Effector memory CD4-positive, alpha-beta T cell (primary cell): ENCODE measurements at regions not wholly inside any gene's neighbourhood (a gene's known extent, or its start where the extent isn't known, plus 50 kb on each side); places are given as distances from the start of the nearest gene placed in this dataset.

Source experiments
- DNase-seq, 3 donors: peaks; one replicate each; pipeline ENCODE4 v3.0.0-alpha.2; 2020
- H3K27ac ChIP-seq: 2 replicates; pipeline ENCODE4 v1.7.0; 2013; ENCODE audit warnings: mild to moderate bottlenecking, low read length, moderate library complexity; ENCODE audit not compliant: insufficient read depth, poor library complexity, severe bottlenecking
- H3K27me3 ChIP-seq: replicated peaks from 2 replicates; pipeline ENCODE4 v1.7.0; 2013; ENCODE audit warnings: mild to moderate bottlenecking, low read length; ENCODE audit not compliant: insufficient read depth, control insufficient read depth, poor library complexity, severe bottlenecking
- H3K36me3 ChIP-seq: 2 replicates; pipeline ENCODE4 v1.7.0; 2013; ENCODE audit warnings: mild to moderate bottlenecking, low read length, moderate library complexity; ENCODE audit not compliant: control insufficient read depth, insufficient read depth
- H3K4me1 ChIP-seq: 2 replicates; pipeline ENCODE4 v1.7.0; 2013; ENCODE audit warnings: low read length, mild to moderate bottlenecking; ENCODE audit not compliant: control insufficient read depth, insufficient read depth, poor library complexity, severe bottlenecking
- H3K4me3 ChIP-seq: 2 replicates; pipeline ENCODE4 v1.7.0; 2013; ENCODE audit warnings: low read length, low read depth, mild to moderate bottlenecking; ENCODE audit not compliant: insufficient read depth, poor library complexity, severe bottlenecking
- H3K9me3 ChIP-seq: 2 replicates; pipeline ENCODE4 v1.7.0; 2013; ENCODE audit warnings: mild to moderate bottlenecking, low read length, moderate library complexity; ENCODE audit not compliant: control insufficient read depth

- DNase-seq, result no peak
- Histone ChIP-seq H3K9me3 (no peaks in the 10 kb centered on the region), H3K27ac (no peak overlapping the region), H3K4me1 (no peaks in the 10 kb centered on the region), H3K27me3 (no peaks in the 10 kb centered on the region), H3K4me3 (no peak overlapping the region), H3K36me3 (no peaks in the 10 kb centered on the region)
Observed at GRCh38 chr21:40901691-40902090, 54.7 kb upstream of the DSCAM start.

GRCh38 chr21:40902299-40902698 lies 55.3 kb upstream of the DSCAM start:
- H3K27ac ChIP-seq, result no peak overlapping the region
- H3K27me3 ChIP-seq, result no peaks in the 10 kb centered on the region
- no peak overlapping the region for H3K4me3 ChIP-seq
- DNase-seq, result no peak
- H3K36me3 ChIP-seq, result no peaks in the 10 kb centered on the region
- no peaks in the 10 kb centered on the region for H3K4me1 ChIP-seq
- no peaks in the 10 kb centered on the region for H3K9me3 ChIP-seq

GRCh38 chr21:40902993-40903392 lies 56.0 kb upstream of the DSCAM start:
- DNase-seq, result no peak
- no peaks in the 10 kb centered on the region for H3K27me3 ChIP-seq
- H3K4me3 ChIP-seq, result no peak overlapping the region
- H3K36me3 ChIP-seq, result no peaks in the 10 kb centered on the region
- no peaks in the 10 kb centered on the region for H3K9me3 ChIP-seq
- H3K4me1 ChIP-seq, result no peaks in the 10 kb centered on the region
- H3K27ac ChIP-seq, result no peak overlapping the region

- Histone ChIP-seq H3K36me3 (no peaks in the 10 kb centered on the region), H3K4me3 (no peak overlapping the region), H3K4me1 (no peaks in the 10 kb centered on the region), H3K9me3 (no peaks in the 10 kb centered on the region), H3K27ac (no peak overlapping the region), H3K27me3 (no peaks in the 10 kb centered on the region)
- no peak for DNase-seq
Observed at GRCh38 chr21:40905251-40905650, 58.3 kb upstream of the DSCAM start.

GRCh38 chr21:40912375-40912774 lies 65.4 kb upstream of the DSCAM start:
- Histone ChIP-seq H3K4me1 (no peaks in the 10 kb centered on the region), H3K4me3 (no peak overlapping the region), H3K27ac (no peak overlapping the region), H3K9me3 (no peaks in the 10 kb centered on the region), H3K36me3 (no peaks in the 10 kb centered on the region), H3K27me3 (no peaks in the 10 kb centered on the region)
- DNase-seq, result no peak

GRCh38 chr21:40915114-40915513 lies 68.2 kb upstream of the DSCAM start:
- no peak for DNase-seq
- no peaks in the 10 kb centered on the region for H3K9me3 ChIP-seq

GRCh38 chr21:40923407-40923806 lies 76.4 kb upstream of the DSCAM start:
- Histone ChIP-seq H3K4me1 (no peaks in the 10 kb centered on the region), H3K36me3 (no peaks in the 10 kb centered on the region), H3K27ac (no peak overlapping the region), H3K27me3 (no peaks in the 10 kb centered on the region), H3K4me3 (no peak overlapping the region), H3K9me3 (no peaks in the 10 kb centered on the region)
- no peak for DNase-seq

More at GRCh38 chr21:40915114-40915513, 68.2 kb upstream of the DSCAM start:
- Histone ChIP-seq H3K4me1 (no peaks in the 10 kb centered on the region), H3K27me3 (no peaks in the 10 kb centered on the region), H3K4me3 (no peak overlapping the region), H3K27ac (no peak overlapping the region), H3K36me3 (no peaks in the 10 kb centered on the region)

GRCh38 chr21:40923901-40924300 lies 76.9 kb upstream of the DSCAM start:
- Histone ChIP-seq H3K4me3 (no peak overlapping the region), H3K36me3 (no peaks in the 10 kb centered on the region), H3K27me3 (no peaks in the 10 kb centered on the region), H3K27ac (no peak overlapping the region), H3K9me3 (no peaks in the 10 kb centered on the region), H3K4me1 (no peaks in the 10 kb centered on the region)
- DNase-seq, result no peak

GRCh38 chr21:40924641-40925040 lies 77.7 kb upstream of the DSCAM start:
- Histone ChIP-seq H3K4me1 (no peaks in the 10 kb centered on the region), H3K27me3 (no peaks in the 10 kb centered on the region), H3K27ac (no peak overlapping the region), H3K9me3 (no peaks in the 10 kb centered on the region), H3K36me3 (no peaks in the 10 kb centered on the region), H3K4me3 (no peak overlapping the region)
- no peak for DNase-seq

- DNase-seq, result no peak
- H3K4me1 ChIP-seq, result no peaks in the 10 kb centered on the region
- H3K27me3 ChIP-seq, result no peaks in the 10 kb centered on the region
- H3K27ac ChIP-seq, result no peak overlapping the region
- no peak overlapping the region for H3K4me3 ChIP-seq
- H3K9me3 ChIP-seq, result no peaks in the 10 kb centered on the region
- no peaks in the 10 kb centered on the region for H3K36me3 ChIP-seq
Observed at GRCh38 chr21:40926238-40926637, 79.3 kb upstream of the DSCAM start.

- Histone ChIP-seq H3K27me3 (no peaks in the 10 kb centered on the region), H3K36me3 (no peaks in the 10 kb centered on the region), H3K27ac (no peak overlapping the region), H3K4me1 (no peaks in the 10 kb centered on the region), H3K4me3 (no peak overlapping the region), H3K9me3 (no peaks in the 10 kb centered on the region)
- no peak for DNase-seq
Observed at GRCh38 chr21:40929833-40930232, 82.9 kb upstream of the DSCAM start.
